NB4 (cell line): ENCODE measurements at regions not wholly inside any gene's neighbourhood (a gene's known extent, or its start where the extent isn't known, plus 50 kb on each side); places are given as distances from the start of the nearest gene placed in this dataset.

Experiments used
- CTCF ChIP-seq: IDR thresholded peaks from one replicate; pipeline ENCODE4 v1.5.1; 2012; ENCODE audit warnings: low read depth, low read length
- MAX ChIP-seq: IDR thresholded peaks from 2 replicates; pipeline ENCODE4 v1.6.1; 2011; ENCODE audit warnings: low read depth, low read length
- MYC ChIP-seq: IDR thresholded peaks from 2 replicates; pipeline ENCODE4 v1.6.1; 2011; ENCODE audit warnings: low read depth, low read length
- POLR2A ChIP-seq: IDR thresholded peaks from 2 replicates; pipeline ENCODE4 v1.6.1; 2011; ENCODE audit warnings: mild to moderate bottlenecking; ENCODE audit not compliant: insufficient read length; ENCODE audit errors: extremely low read depth

GRCh38 chr4:159904906-159905305 lies 802.0 kb downstream of the RAPGEF2 start:
- TF ChIP-seq CTCF (no peak), MAX (no peak), POLR2A (no peak), MYC (no peak)
